Endothelial cell of umbilical vein (primary cell): ENCODE measurements at regions not wholly inside any gene's neighbourhood (a gene's known extent, or its start where the extent isn't known, plus 50 kb on each side); places are given as distances from the start of the nearest gene placed in this dataset.

Experiments
- BruUV-seq: library from RNA; stranded (reverse); fragments of 400-500 nt; replicated peaks from 2 replicates; lab custom pipeline; 2021; lab: Mats Ljungman, UMichigan
- CTCF ChIA-PET: fragments of 300-600, 350-600 bp; sonication (Branson Sonifier 250); formaldehyde crosslinking; loops from one replicate; lab custom pipeline; 2021; ENCODE audit warnings: antibody characterized with exemption, inconsistent platforms; lab: Charles Lee
- POLR2A ChIA-PET: fragments of 300-600, 350-600 bp; sonication (Branson Sonifier 250); formaldehyde crosslinking; loops from one replicate; lab custom pipeline; 2021; ENCODE audit warnings: antibody characterized with exemption, inconsistent platforms; lab: Charles Lee
- DNase-seq: peaks from one replicate; pipeline ENCODE4 v3.0.0-alpha.2; 2011; ENCODE audit warnings: low read depth, low spot score
- FAIRE-seq: peaks from 2 replicates; lab custom pipeline; 2011; peaks lifted over from hg19 to GRCh38; lab: Jason Lieb, UNC
- H2AFZ ChIP-seq: 2 replicates; pipeline ENCODE4 v1.6.0; 2012; ENCODE audit warnings: low read depth, low read length, control low read depth, inconsistent platforms
- H3K27ac ChIP-seq: 2 replicates; pipeline ENCODE4 v1.5.1; 2011; ENCODE audit warnings: low read depth, mild to moderate bottlenecking, control low read depth, low read length, moderate library complexity; ENCODE audit not compliant: insufficient read depth
- H3K27me3 ChIP-seq, 2 experiments: 2 replicates each; pipeline versions ENCODE4 v1.6.0 to v1.6.1; 2011; ENCODE audit warnings: low read length in 2 of 2, mixed read lengths in 1 of 2; ENCODE audit not compliant: control insufficient read depth in 2 of 2, insufficient read depth in 2 of 2
- H3K36me3 ChIP-seq, 2 experiments: 2 replicates in 1 of 2; 3 replicates in 1 of 2; pipeline ENCODE4 v1.5.1; 2011; ENCODE audit warnings: low read length in 2 of 2, mild to moderate bottlenecking in 1 of 2, moderate library complexity in 1 of 2; ENCODE audit not compliant: control insufficient read depth in 2 of 2, insufficient read depth in 2 of 2; ENCODE audit errors: extremely low read depth in 1 of 2
- H3K4me1 ChIP-seq: 3 replicates; pipeline ENCODE4 v1.5.1; 2011; ENCODE audit warnings: mild to moderate bottlenecking, low read length; ENCODE audit not compliant: control insufficient read depth, insufficient read depth; ENCODE audit errors: extremely low read depth
- H3K4me2 ChIP-seq: 2 replicates; pipeline ENCODE4 v1.6.1; 2011; ENCODE audit warnings: low read length, control low read depth, mixed read lengths; ENCODE audit not compliant: insufficient read depth
- H3K4me3 ChIP-seq, 3 experiments: fragments of 200-600 bp in 1 of 3; sonication (generic), shearing (Covaris generic) in 1 of 3; replicated peaks in 1 of 3; 2 replicates each; pipeline ENCODE4 v1.5.1; 2011 to 2016; ENCODE audit warnings: control low read depth in 3 of 3, low read length in 3 of 3, mild to moderate bottlenecking in 2 of 3, inconsistent platforms in 1 of 3, low read depth in 1 of 3, moderate library complexity in 1 of 3; ENCODE audit not compliant: insufficient read depth in 1 of 3
- H3K79me2 ChIP-seq: 2 replicates; pipeline ENCODE4 v1.6.0; 2012; ENCODE audit warnings: low read length, inconsistent platforms; ENCODE audit not compliant: control insufficient read depth, insufficient read depth
- H3K9ac ChIP-seq: replicated peaks from 2 replicates; pipeline ENCODE3; 2011; ENCODE audit warnings: low read length, control low read depth; ENCODE audit not compliant: insufficient read depth; ENCODE audit errors: extremely low read depth
- H3K9me1 ChIP-seq: replicated peaks from 3 replicates; pipeline ENCODE4 v1.6.0; 2011; ENCODE audit warnings: mild to moderate bottlenecking, low read length; ENCODE audit not compliant: control insufficient read depth, insufficient read depth; ENCODE audit errors: extremely low read depth
- H3K9me3 ChIP-seq: replicated peaks from 2 replicates; pipeline ENCODE4 v1.5.1; 2012; ENCODE audit warnings: low read length, inconsistent platforms; ENCODE audit not compliant: control insufficient read depth, insufficient read depth
- H4K20me1 ChIP-seq: replicated peaks from 2 replicates; pipeline ENCODE3; 2011; ENCODE audit warnings: mild to moderate bottlenecking, low read length; ENCODE audit not compliant: control insufficient read depth, insufficient read depth; ENCODE audit errors: extremely low read depth
- EZH2 ChIP-seq: IDR thresholded peaks from 2 replicates; pipeline ENCODE4 v1.6.1; 2012; ENCODE audit warnings: borderline replicate concordance, low read depth, mild to moderate bottlenecking, moderate library complexity, low read length, inconsistent platforms; ENCODE audit not compliant: severe bottlenecking
- FOS ChIP-seq: IDR thresholded peaks from 2 replicates; pipeline ENCODE4 v1.6.1; 2011; ENCODE audit warnings: mild to moderate bottlenecking, low read length, moderate library complexity, borderline replicate concordance; ENCODE audit not compliant: insufficient read depth
- GATA2 ChIP-seq: IDR thresholded peaks from 2 replicates; pipeline ENCODE4 v1.7.0; 2011; ENCODE audit warnings: low read depth, mild to moderate bottlenecking, moderate library complexity, mixed read lengths, low read length; ENCODE audit not compliant: insufficient read length, insufficient read depth
- JUN ChIP-seq: IDR thresholded peaks from 2 replicates; pipeline ENCODE4 v1.6.1; 2011; ENCODE audit warnings: borderline replicate concordance, low read depth; ENCODE audit not compliant: insufficient read length, insufficient read depth
- MYC ChIP-seq: IDR thresholded peaks from one replicate; pipeline ENCODE4 v1.6.1; 2011; ENCODE audit warnings: mild to moderate bottlenecking, low read depth, low read length
- POLR2A ChIP-seq: IDR thresholded peaks from 2 replicates; pipeline ENCODE4 v1.6.1; 2012; ENCODE audit warnings: low read depth, mild to moderate bottlenecking, control low read depth, low read length
- POLR2AphosphoS5 ChIP-seq: IDR thresholded peaks from 2 replicates; pipeline ENCODE4 v1.6.1; 2012; ENCODE audit warnings: low read depth, mild to moderate bottlenecking, control low read depth, low read length, moderate library complexity; ENCODE audit not compliant: insufficient read depth
- dilution Hi-C: fragments of 300-500 bp; cut with MboI; formaldehyde crosslinking; loops from one replicate; pipeline ENCODE4 v1.15.0; 2019; ENCODE audit warnings: low sequenced_read_pairs; ENCODE audit not compliant: extremely low pct_ligation_motif_present
- intact Hi-C: fragments of 100-400 bp; cut with micrococcal nuclease; formaldehyde crosslinking; loops from one replicate; pipeline ENCODE4 v1.10.0; 2022
- TF ChIP-seq, protein P1 (sequence below): IDR thresholded peaks from 2 replicates; pipeline ENCODE4 v1.6.1; 2011; ENCODE audit not compliant: insufficient read depth, insufficient read length
- TF ChIP-seq, protein P2 (sequence below), 2 donors: IDR thresholded peaks; 1 replicate in 1 of 2; 2 replicates in 1 of 2; pipeline ENCODE4 v1.5.1; 2011; ENCODE audit warnings: low read length in 2 of 2, mild to moderate bottlenecking in 2 of 2, moderate library complexity in 2 of 2, control low read depth in 1 of 2, inconsistent platforms in 1 of 2, low read depth in 1 of 2; ENCODE audit not compliant: insufficient read depth in 1 of 2; ENCODE audit errors: extremely low read depth in 1 of 2

- Histone ChIP-seq H3K27me3 (no peaks in the 10 kb centered on the region), H3K36me3 (no peaks in the 10 kb centered on the region), H3K4me1 (no peaks in the 10 kb centered on the region), H3K4me2 (no peak overlapping the region), H3K4me3 (no peak overlapping the region), H3K27ac (no peak overlapping the region), H3K9ac (no peak overlapping the region), H3K79me2 (no peaks in the 10 kb centered on the region), H4K20me1 (no peaks in the 10 kb centered on the region), H3K9me1 (no peaks in the 10 kb centered on the region), H3K9me3 (no peaks in the 10 kb centered on the region), H2AFZ (no peak overlapping the region)
- BruUV-seq = no TSS peak
- dilution Hi-C loops = no loop called here
- intact Hi-C loops = no loop called here
- DNase-seq (no peak), FAIRE-seq (no peak)
- CTCF ChIA-PET = no interaction called here
- POLR2A ChIA-PET = no interaction called here
- TF ChIP-seq POLR2AphosphoS5 (no peak), JUN (no peak), EZH2 (no peak), FOS (no peak), GATA2 (no peak), POLR2A (no peak), MYC (no peak)
- TF ChIP-seq, protein P1, sequence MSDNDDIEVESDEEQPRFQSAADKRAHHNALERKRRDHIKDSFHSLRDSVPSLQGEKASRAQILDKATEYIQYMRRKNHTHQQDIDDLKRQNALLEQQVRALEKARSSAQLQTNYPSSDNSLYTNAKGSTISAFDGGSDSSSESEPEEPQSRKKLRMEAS = no peak
- TF ChIP-seq, protein P2, sequence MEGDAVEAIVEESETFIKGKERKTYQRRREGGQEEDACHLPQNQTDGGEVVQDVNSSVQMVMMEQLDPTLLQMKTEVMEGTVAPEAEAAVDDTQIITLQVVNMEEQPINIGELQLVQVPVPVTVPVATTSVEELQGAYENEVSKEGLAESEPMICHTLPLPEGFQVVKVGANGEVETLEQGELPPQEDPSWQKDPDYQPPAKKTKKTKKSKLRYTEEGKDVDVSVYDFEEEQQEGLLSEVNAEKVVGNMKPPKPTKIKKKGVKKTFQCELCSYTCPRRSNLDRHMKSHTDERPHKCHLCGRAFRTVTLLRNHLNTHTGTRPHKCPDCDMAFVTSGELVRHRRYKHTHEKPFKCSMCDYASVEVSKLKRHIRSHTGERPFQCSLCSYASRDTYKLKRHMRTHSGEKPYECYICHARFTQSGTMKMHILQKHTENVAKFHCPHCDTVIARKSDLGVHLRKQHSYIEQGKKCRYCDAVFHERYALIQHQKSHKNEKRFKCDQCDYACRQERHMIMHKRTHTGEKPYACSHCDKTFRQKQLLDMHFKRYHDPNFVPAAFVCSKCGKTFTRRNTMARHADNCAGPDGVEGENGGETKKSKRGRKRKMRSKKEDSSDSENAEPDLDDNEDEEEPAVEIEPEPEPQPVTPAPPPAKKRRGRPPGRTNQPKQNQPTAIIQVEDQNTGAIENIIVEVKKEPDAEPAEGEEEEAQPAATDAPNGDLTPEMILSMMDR (IDR thresholded peaks at IDR 0.05; ENCODE audit: extremely low read depth in 1 of 2, insufficient read depth in 1 of 2, low read depth in 1 of 2, low read length in 2 of 2) = no peak
Measured at GRCh38 chr5:35477321-35477720, 140.3 kb upstream of the SPEF2 start.
